GM23338 (cell line): ENCODE measurements at regions not wholly inside any gene's neighbourhood (a gene's known extent, or its start where the extent isn't known, plus 50 kb on each side); places are given as distances from the start of the nearest gene placed in this dataset.

ENCODE experiments used
- ATAC-seq: fragments of 200-7000 bp; cut with Tn5 transposase; 3 replicates; pipeline ENCODE4 v1.9.1; 2020
- DNase-seq: peaks from one replicate; pipeline ENCODE4 v3.0.0-alpha.2; 2015; ENCODE audit warnings: low spot score
- H2AFZ ChIP-seq: fragments of 200-600 bp; sonication (generic); 2 replicates; pipeline ENCODE4 v1.8.0; 2016; ENCODE audit warnings: antibody characterized with exemption, mild to moderate bottlenecking, moderate library complexity
- H3F3A ChIP-seq: fragments of 200-600 bp; sonication (generic); replicated peaks from 2 replicates; pipeline ENCODE4 v1.8.0; 2017; ENCODE audit warnings: antibody characterized with exemption, mixed run types, low read depth
- H3K27ac ChIP-seq: fragments of 200-600 bp; sonication (generic); 2 replicates; pipeline ENCODE4 v1.6.1; 2016; ENCODE audit warnings: low read depth
- H3K27me3 ChIP-seq: fragments of 200-600 bp; sonication (generic); 2 replicates; pipeline ENCODE4 v1.8.0; 2016; ENCODE audit warnings: mild to moderate bottlenecking, mixed run types, moderate library complexity; ENCODE audit not compliant: insufficient read depth
- H3K36me3 ChIP-seq: fragments of 200-600 bp; sonication (generic); 2 replicates; pipeline ENCODE4 v1.8.0; 2016; ENCODE audit warnings: mild to moderate bottlenecking; ENCODE audit not compliant: insufficient read depth
- H3K4me1 ChIP-seq: fragments of 200-600 bp; sonication (generic); 2 replicates; pipeline ENCODE4 v1.8.0; 2016; ENCODE audit warnings: mild to moderate bottlenecking, moderate library complexity; ENCODE audit not compliant: insufficient read depth
- H3K4me2 ChIP-seq: fragments of 200-600 bp; sonication (generic); 2 replicates; pipeline ENCODE4 v1.7.1; 2017; ENCODE audit warnings: mixed run types
- H3K4me3 ChIP-seq: fragments of 200-600 bp; sonication (generic); 2 replicates; pipeline ENCODE4 v1.6.1; 2016; ENCODE audit warnings: mixed run types
- H3K79me2 ChIP-seq: fragments of 200-600 bp; sonication (generic); replicated peaks from 2 replicates; pipeline ENCODE4 v1.8.0; 2017; ENCODE audit warnings: mild to moderate bottlenecking; ENCODE audit not compliant: insufficient read depth
- H3K9me2 ChIP-seq: fragments of 200-600 bp; sonication (generic); 2 replicates; pipeline ENCODE4 v1.8.0; 2017; ENCODE audit not compliant: insufficient read depth
- H4K20me1 ChIP-seq: fragments of 200-600 bp; sonication (generic); replicated peaks from 2 replicates; pipeline ENCODE4 v1.8.0; 2017; ENCODE audit warnings: mild to moderate bottlenecking; ENCODE audit not compliant: insufficient read depth
- H3K27ac Mint-ChIP-seq: 2 replicates; pipeline ENCODE4 v1.8.0; 2020; ENCODE audit warnings: inconsistent platforms, mild to moderate bottlenecking, moderate library complexity, mixed read lengths
- H3K27me3 Mint-ChIP-seq: 3 replicates; pipeline ENCODE4 v1.8.0; 2022; ENCODE audit warnings: low read depth, mild to moderate bottlenecking, moderate library complexity, mixed read lengths, inconsistent platforms; ENCODE audit not compliant: insufficient read depth, poor library complexity
- H3K36me3 Mint-ChIP-seq: 3 replicates; pipeline ENCODE4 v1.8.0; 2021; ENCODE audit warnings: low read depth, mild to moderate bottlenecking, inconsistent platforms, moderate library complexity, mixed read lengths
- H3K4me1 Mint-ChIP-seq: 3 replicates; pipeline ENCODE4 v1.8.0; 2020; ENCODE audit warnings: mild to moderate bottlenecking, inconsistent platforms, mixed read lengths
- H3K4me3 Mint-ChIP-seq: 3 replicates; pipeline ENCODE4 v1.8.0; 2021; ENCODE audit warnings: moderate library complexity, mild to moderate bottlenecking, inconsistent platforms, mixed read lengths
- H3K9me3 Mint-ChIP-seq: 3 replicates; pipeline ENCODE4 v1.8.0; 2020; ENCODE audit warnings: moderate library complexity, mild to moderate bottlenecking, inconsistent platforms, mixed read lengths
- CTCF ChIP-seq, 2 experiments: fragments of 200-600 bp in 1 of 2; sonication (generic) in 1 of 2; conservative IDR thresholded peaks; 2 replicates each; pipeline versions ENCODE4 v1.5.1 to v1.6.1; 2016 to 2017; ENCODE audit warnings: antibody characterized with exemption in 2 of 2, low read depth in 2 of 2, mild to moderate bottlenecking in 2 of 2, moderate library complexity in 1 of 2
- EZH2phosphoT487 ChIP-seq: fragments of 200-600 bp; sonication (generic); IDR thresholded peaks from one replicate; pipeline ENCODE4 v1.8.1; 2018; ENCODE audit warnings: antibody characterized with exemption; ENCODE audit not compliant: unreplicated experiment
- ZNF462 ChIP-seq: fragments of 250-450 bp; sonication (Bioruptor Pico); IDR thresholded peaks from 2 replicates; pipeline ENCODE4 v1.5.0; 2020; ENCODE audit warnings: mild to moderate bottlenecking, moderate library complexity

GRCh38 chr18:75154997-75155396 lies 53.9 kb downstream of the PTGR3 start (continued):
- no peak for TF ChIP-seq ZNF462 (CRISPR knock-in tag)

GRCh38 chr18:75154259-75154658 lies 54.7 kb downstream of the PTGR3 start:
- H3K4me3 Mint-ChIP-seq: no peak overlapping the region
- no peak for ATAC-seq
- no peak for TF ChIP-seq CTCF (conservative IDR thresholded peaks at IDR 0.05; ENCODE audit: low read depth in 2 of 2)
- no peak for TF ChIP-seq EZH2phosphoT487
- TF ChIP-seq ZNF462 (CRISPR knock-in tag): no peak

More at GRCh38 chr18:75154259-75154658, 54.7 kb downstream of the PTGR3 start:
- no peaks in the 10 kb centered on the region for H3K79me2 ChIP-seq
- peaks cover 7% of the 10 kb centered on the region; the same call in 1 of the 2 replicates for H3K9me2 ChIP-seq
- no peak for DNase-seq
- no peak overlapping the region for H2AFZ ChIP-seq
- no peak overlapping the region for H3K27ac Mint-ChIP-seq
- no peak overlapping the region for H3K4me2 ChIP-seq
- H3K27me3 ChIP-seq: no peaks in the 10 kb centered on the region
- no peak overlapping the region for H3K4me3 ChIP-seq
- H3K27me3 Mint-ChIP-seq: peaks cover 6% of the 10 kb centered on the region
- H3K27ac ChIP-seq: no peak overlapping the region
- H3K4me1 Mint-ChIP-seq: no peaks in the 10 kb centered on the region; the same call in 2 of the 3 replicates
- H3K36me3 Mint-ChIP-seq: peaks cover 10% of the 10 kb centered on the region; the same call in 2 of the 3 replicates
- H3K9me3 Mint-ChIP-seq: peaks cover 29% of the 10 kb centered on the region
- H3K36me3 ChIP-seq: no peaks in the 10 kb centered on the region
- H3F3A ChIP-seq: no peaks in the 10 kb centered on the region
- H3K4me1 ChIP-seq: no peaks in the 10 kb centered on the region
- H4K20me1 ChIP-seq: no peaks in the 10 kb centered on the region
